Progenitor cell of endocrine pancreas (in vitro differentiated cells): ENCODE measurements at regions not wholly inside any gene's neighbourhood (a gene's known extent, or its start where the extent isn't known, plus 50 kb on each side); places are given as distances from the start of the nearest gene placed in this dataset.
A peak's percentile ranks its signal among the peaks of the same experiment; 100 is the strongest.

Experiments used
- DNase-seq: peaks from one replicate; pipeline ENCODE4 v3.0.0; 2021; ENCODE audit warnings: low spot score; ENCODE audit not compliant: unreplicated experiment
- H3K27ac Mint-ChIP-seq: 2 replicates; pipeline ENCODE4 v1.8.0; 2021; ENCODE audit warnings: mild to moderate bottlenecking, moderate library complexity, mixed read lengths
- H3K27me3 Mint-ChIP-seq: 2 replicates; pipeline ENCODE4 v1.8.0; 2021; ENCODE audit warnings: mixed read lengths
- H3K36me3 Mint-ChIP-seq: 2 replicates; pipeline ENCODE4 v1.8.0; 2022; ENCODE audit warnings: mixed read lengths; ENCODE audit not compliant: insufficient read depth
- H3K4me1 Mint-ChIP-seq: 2 replicates; pipeline ENCODE4 v1.8.0; 2021; ENCODE audit warnings: low read depth, mixed read lengths
- H3K4me3 Mint-ChIP-seq: 2 replicates; pipeline ENCODE4 v1.8.0; 2021; ENCODE audit warnings: low read depth, mild to moderate bottlenecking, moderate library complexity, mixed read lengths
- H3K9me3 Mint-ChIP-seq: 2 replicates; pipeline ENCODE4 v1.8.0; 2021; ENCODE audit warnings: low read depth, mixed read lengths
- TF ChIP-seq, protein P1 (sequence below): fragments of 200-600 bp; sonication (generic); IDR thresholded peaks from one replicate; pipeline ENCODE4 v1.5.0; 2021; ENCODE audit warnings: antibody characterized with exemption, mild to moderate bottlenecking; ENCODE audit not compliant: unreplicated experiment

DNA sequence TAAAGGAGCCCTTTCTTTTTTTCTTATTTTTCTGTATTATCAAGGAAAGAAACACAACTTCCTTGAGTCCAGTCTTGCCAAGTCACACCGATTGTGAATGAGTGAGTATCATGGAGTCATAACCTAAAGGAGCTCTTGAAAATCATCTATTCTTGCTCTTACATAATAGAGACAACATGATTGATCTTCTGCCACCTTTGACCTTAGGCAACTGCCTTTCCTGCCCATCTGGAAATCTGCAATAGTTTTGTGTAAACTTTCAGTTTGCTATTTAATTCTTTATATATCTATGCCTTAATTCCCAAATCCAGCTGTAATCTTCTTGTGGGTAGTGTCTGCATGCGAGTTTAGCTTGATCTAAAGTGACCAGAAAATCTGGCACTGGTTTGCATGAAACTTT lies 149.9 kb upstream of the FST start:
- no peak for DNase-seq
- no peak overlapping the region for H3K4me3 Mint-ChIP-seq
- TF ChIP-seq, protein P1, sequence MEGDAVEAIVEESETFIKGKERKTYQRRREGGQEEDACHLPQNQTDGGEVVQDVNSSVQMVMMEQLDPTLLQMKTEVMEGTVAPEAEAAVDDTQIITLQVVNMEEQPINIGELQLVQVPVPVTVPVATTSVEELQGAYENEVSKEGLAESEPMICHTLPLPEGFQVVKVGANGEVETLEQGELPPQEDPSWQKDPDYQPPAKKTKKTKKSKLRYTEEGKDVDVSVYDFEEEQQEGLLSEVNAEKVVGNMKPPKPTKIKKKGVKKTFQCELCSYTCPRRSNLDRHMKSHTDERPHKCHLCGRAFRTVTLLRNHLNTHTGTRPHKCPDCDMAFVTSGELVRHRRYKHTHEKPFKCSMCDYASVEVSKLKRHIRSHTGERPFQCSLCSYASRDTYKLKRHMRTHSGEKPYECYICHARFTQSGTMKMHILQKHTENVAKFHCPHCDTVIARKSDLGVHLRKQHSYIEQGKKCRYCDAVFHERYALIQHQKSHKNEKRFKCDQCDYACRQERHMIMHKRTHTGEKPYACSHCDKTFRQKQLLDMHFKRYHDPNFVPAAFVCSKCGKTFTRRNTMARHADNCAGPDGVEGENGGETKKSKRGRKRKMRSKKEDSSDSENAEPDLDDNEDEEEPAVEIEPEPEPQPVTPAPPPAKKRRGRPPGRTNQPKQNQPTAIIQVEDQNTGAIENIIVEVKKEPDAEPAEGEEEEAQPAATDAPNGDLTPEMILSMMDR = no peak
- no peak overlapping the region for H3K27ac Mint-ChIP-seq
- no peaks in the 10 kb centered on the region for H3K9me3 Mint-ChIP-seq
- H3K4me1 Mint-ChIP-seq = no peaks in the 10 kb centered on the region
- no peaks in the 10 kb centered on the region for H3K27me3 Mint-ChIP-seq
- no peaks in the 10 kb centered on the region for H3K36me3 Mint-ChIP-seq

DNA sequence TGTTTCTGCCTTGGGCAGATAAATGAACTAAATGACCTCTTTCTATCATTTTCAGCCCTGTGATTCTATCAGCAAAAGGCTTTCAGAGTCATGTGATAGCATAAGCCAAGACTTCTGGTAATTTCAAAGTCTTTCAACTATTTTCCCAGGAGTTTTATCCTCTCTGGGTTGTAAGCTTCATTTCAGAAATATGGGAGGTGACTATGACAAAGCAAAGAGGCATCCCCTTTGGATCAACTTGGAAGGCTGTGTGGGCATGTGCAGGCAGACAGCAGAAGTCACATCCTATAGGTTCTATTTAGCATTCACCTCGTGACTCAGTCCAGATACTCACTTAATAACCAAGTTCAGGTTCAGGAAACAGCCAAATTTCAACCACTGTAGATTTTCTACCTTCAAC lies 149.0 kb upstream of the FST start:
- DNase-seq = no peak
- no peak overlapping the region for H3K27ac Mint-ChIP-seq

DNA sequence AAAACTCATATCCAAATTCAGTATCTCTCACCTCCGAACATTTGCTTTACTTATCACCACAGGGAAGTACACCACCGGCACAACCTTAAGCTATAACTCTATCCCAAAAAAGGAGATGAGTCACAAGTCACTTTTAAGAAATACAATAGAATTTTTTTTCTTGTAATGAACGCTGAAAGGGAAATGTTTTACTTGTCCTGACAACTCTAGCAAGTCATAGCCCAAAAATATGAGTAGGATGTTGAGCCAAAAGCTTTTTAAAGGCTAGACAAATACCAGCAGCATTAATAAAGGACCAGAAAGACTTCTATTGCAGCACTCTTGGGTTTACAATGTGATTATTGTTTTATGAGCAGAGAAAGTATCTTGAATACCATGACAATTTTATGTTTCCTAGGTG lies 147.3 kb upstream of the FST start:
- H3K27me3 Mint-ChIP-seq = no peaks in the 10 kb centered on the region
- H3K27ac Mint-ChIP-seq = no peak overlapping the region
- no peaks in the 10 kb centered on the region for H3K4me1 Mint-ChIP-seq
- H3K36me3 Mint-ChIP-seq = no peaks in the 10 kb centered on the region
- no peaks in the 10 kb centered on the region for H3K9me3 Mint-ChIP-seq
- H3K4me3 Mint-ChIP-seq = no peak overlapping the region
- TF ChIP-seq, protein P1 = no peak
- DNase-seq = no peak

More for the DNA sequence above, 149.0 kb upstream of the FST start:
- no peaks in the 10 kb centered on the region for H3K4me1 Mint-ChIP-seq
- H3K9me3 Mint-ChIP-seq = no peaks in the 10 kb centered on the region
- H3K4me3 Mint-ChIP-seq = no peak overlapping the region
- H3K36me3 Mint-ChIP-seq = no peaks in the 10 kb centered on the region
- TF ChIP-seq, protein P1 = no peak
- H3K27me3 Mint-ChIP-seq = no peaks in the 10 kb centered on the region

DNA sequence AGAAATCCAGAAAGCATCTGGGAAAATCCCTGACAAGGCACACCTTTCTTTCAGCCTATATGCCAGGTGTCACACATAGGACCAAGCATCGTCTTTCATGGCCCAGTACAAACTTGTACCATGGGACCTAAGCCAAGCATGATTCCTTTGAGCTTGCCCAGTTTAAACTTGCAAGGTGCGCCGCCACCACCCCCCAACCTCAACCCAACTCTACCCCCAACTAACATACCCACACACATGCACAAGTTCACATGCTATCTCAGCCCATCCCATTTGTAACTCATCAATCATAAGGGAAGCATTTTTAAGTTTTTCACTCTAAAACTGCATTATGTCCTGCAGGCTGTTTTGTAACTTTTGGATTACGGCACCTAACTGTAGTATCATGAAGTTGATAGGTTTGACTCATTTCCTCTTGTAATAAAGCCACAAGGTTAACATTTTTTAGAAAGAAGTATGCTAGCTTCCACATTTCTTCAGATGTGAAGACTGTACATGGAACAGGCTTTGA lies 145.9 kb upstream of the FST start:
- TF ChIP-seq, protein P1 = no peak
- Mint-ChIP-seq H3K36me3 (no peaks in the 10 kb centered on the region), H3K27me3 (no peaks in the 10 kb centered on the region), H3K9me3 (no peaks in the 10 kb centered on the region), H3K4me1 (no peaks in the 10 kb centered on the region), H3K27ac (no peak overlapping the region), H3K4me3 (no peak overlapping the region)
- no peak for DNase-seq

DNA sequence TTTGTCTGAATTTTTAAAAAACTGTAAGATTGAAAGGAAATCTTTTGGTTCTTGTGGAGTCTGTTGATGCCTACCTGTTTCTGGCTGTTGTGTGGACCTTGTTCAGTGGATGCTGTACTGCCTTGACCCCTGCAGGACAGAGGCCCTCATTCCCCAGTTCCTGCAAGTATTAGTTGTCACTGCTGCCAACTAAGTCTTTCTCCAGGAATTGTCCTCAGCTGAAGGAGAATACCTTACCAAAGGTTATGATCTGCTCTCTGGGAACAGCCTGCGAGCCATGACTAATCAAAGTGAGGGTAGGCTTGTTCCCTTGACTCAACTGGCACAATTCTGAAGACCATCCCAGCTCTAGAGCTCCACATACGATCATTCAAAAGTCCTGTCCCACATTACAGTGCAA lies 145.3 kb upstream of the FST start:
- H3K27ac Mint-ChIP-seq = no peak overlapping the region
- H3K4me1 Mint-ChIP-seq = no peaks in the 10 kb centered on the region
- H3K27me3 Mint-ChIP-seq = no peaks in the 10 kb centered on the region
- DNase-seq = no peak
- H3K4me3 Mint-ChIP-seq = no peak overlapping the region
- no peaks in the 10 kb centered on the region for H3K9me3 Mint-ChIP-seq
- H3K36me3 Mint-ChIP-seq = no peaks in the 10 kb centered on the region
- TF ChIP-seq, protein P1 = peak; percentile 40
